Gastroesophageal sphincter (tissue), 3 donors: ENCODE measurements at regions not wholly inside any gene's neighbourhood (a gene's known extent, or its start where the extent isn't known, plus 50 kb on each side); places are given as distances from the start of the nearest gene placed in this dataset.

Experiments used
- CTCF ChIP-seq, 4 experiments: fragments of 200-600 bp in 2 of 4; fragments of 450-650 bp in 2 of 4; sonication (generic) in 1 of 4; IDR thresholded peaks; one replicate each; pipeline ENCODE4 v1.5.1; 2017 to 2019; ENCODE audit warnings: antibody characterized with exemption in 4 of 4, mild to moderate bottlenecking in 2 of 4, moderate library complexity in 2 of 4
- POLR2A ChIP-seq, 2 donors: fragments of 450-650 bp; IDR thresholded peaks; one replicate each; pipeline ENCODE4 v1.6.1; 2017; ENCODE audit warnings: antibody characterized with exemption in 2 of 2, mild to moderate bottlenecking in 2 of 2, moderate library complexity in 1 of 2
- POLR2AphosphoS5 ChIP-seq: sonication (generic); formaldehyde crosslinking; IDR thresholded peaks from one replicate; pipeline ENCODE4 v1.6.1; 2017; ENCODE audit warnings: antibody characterized with exemption

DNA sequence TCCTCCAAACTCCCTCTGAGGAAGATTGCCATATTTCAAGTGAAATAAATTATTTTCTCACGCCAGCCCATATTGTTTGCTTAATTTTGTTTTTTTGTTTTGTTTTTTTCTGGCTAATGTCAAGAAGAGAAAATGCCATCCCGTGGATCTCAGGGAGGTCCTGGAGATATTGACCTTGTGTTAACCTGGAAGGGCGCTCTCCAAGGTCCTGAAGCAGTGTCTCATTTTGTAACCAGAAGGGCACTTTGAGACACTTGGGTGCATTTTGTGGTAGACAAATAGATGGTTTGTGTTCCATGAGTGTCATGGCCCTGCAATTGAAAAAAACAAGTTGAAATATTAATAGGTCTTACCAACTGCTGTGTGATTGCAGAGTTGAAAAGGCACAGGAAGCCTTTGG lies 268.9 kb downstream of the SUDS3 start:
- TF ChIP-seq CTCF (IDR thresholded peaks at IDR 0.05) (no peak), POLR2A (IDR thresholded peaks at IDR 0.05) (no peak), POLR2AphosphoS5 (no peak)
